ENCODE measurements at regions not wholly inside any gene's neighbourhood (a gene's known extent, or its start where the extent isn't known, plus 50 kb on each side); places are given as distances from the start of the nearest gene placed in this dataset.

DNA sequence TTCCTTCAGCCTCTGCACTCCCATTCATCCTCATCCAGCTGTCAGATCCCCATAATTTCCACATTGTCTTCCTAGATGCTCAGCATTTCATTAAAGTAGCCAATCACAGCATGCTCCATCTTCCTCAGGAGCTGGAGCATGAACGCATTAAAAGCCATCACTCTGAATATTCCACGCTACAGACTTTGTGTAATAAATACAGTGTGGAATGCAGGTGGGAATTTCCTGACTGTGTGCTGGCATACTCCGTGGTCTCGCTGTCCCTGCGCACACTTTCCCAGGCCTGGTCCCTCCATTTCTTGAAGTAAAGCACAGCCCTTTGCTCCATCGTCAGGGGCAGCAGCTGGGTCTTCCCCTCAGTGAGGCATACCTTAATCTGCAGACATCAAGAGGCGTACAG is 123.7 kb upstream of the NCK2 start:
- no peaks in the 10 kb centered on the region for H3K9me3 Mint-ChIP-seq
- no peaks in the 10 kb centered on the region for H3K36me3 Mint-ChIP-seq
- H3K9me3 ChIP-seq (ENCODE audit: control insufficient read depth, insufficient read depth, low read length), result no peaks in the 10 kb centered on the region
- no peak overlapping the region for H3K4me3 Mint-ChIP-seq
- H3K4me1 ChIP-seq (ENCODE audit: control insufficient read depth, insufficient read depth, low read length), result no peaks in the 10 kb centered on the region
- H3K27ac ChIP-seq (ENCODE audit: low read length), result no peak overlapping the region
- H3K27me3 Mint-ChIP-seq (ENCODE audit: low read depth in 2 of 2), result peaks cover 19 to 31% of the 10 kb centered on the region in 2 donors
- no peak for ATAC-seq
- TF ChIP-seq, protein P1, sequence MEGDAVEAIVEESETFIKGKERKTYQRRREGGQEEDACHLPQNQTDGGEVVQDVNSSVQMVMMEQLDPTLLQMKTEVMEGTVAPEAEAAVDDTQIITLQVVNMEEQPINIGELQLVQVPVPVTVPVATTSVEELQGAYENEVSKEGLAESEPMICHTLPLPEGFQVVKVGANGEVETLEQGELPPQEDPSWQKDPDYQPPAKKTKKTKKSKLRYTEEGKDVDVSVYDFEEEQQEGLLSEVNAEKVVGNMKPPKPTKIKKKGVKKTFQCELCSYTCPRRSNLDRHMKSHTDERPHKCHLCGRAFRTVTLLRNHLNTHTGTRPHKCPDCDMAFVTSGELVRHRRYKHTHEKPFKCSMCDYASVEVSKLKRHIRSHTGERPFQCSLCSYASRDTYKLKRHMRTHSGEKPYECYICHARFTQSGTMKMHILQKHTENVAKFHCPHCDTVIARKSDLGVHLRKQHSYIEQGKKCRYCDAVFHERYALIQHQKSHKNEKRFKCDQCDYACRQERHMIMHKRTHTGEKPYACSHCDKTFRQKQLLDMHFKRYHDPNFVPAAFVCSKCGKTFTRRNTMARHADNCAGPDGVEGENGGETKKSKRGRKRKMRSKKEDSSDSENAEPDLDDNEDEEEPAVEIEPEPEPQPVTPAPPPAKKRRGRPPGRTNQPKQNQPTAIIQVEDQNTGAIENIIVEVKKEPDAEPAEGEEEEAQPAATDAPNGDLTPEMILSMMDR (IDR thresholded peaks at IDR 0.05), result no peak
- no peak for DNase-seq
- intact Hi-C loops (cut with micrococcal nuclease), result no loop called here
- no peaks in the 10 kb centered on the region for H3K27me3 ChIP-seq (ENCODE audit: control insufficient read depth, insufficient read depth, low read length)
- no peaks in the 10 kb centered on the region for H3K36me3 ChIP-seq (ENCODE audit: control insufficient read depth, insufficient read depth, low read length)
- H3K4me1 Mint-ChIP-seq, result peaks cover 0 to 6% of the 10 kb centered on the region in 2 donors
- H3K27ac Mint-ChIP-seq, result no peak overlapping the region
- 75% methylated on average over 7 of the region's 7 CpGs for WGBS (ENCODE audit: insufficient coverage)
- H3K4me3 ChIP-seq (ENCODE audit: low read length), result no peak overlapping the region

DNA sequence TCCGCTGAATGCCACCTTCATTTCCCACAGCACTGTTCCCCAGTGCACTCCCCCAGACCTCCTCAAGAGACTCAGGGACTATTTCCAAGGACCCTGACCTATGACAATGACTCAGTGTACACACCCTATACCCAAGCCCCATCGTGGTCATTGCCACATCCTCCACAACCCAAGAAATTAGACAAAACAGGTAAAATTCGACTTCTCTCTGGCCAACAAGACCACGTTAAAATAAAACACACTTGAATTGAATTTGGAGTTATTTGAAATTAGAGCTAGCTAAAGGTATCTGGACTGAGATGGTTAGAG is 126.4 kb upstream of the NCK2 start:
- no peaks in the 10 kb centered on the region for H3K36me3 ChIP-seq (ENCODE audit: control insufficient read depth, insufficient read depth, low read length)
- H3K4me3 ChIP-seq (ENCODE audit: low read length), result no peak overlapping the region
- no peak overlapping the region for H3K27ac Mint-ChIP-seq
- no peaks in the 10 kb centered on the region for H3K4me1 ChIP-seq (ENCODE audit: control insufficient read depth, insufficient read depth, low read length)
- intact Hi-C loops (cut with micrococcal nuclease), result no loop called here
- DNase-seq (no peak), ATAC-seq (no peak)
- no peak overlapping the region for H3K4me3 Mint-ChIP-seq
- H3K4me1 Mint-ChIP-seq, result peaks cover 0 to 6% of the 10 kb centered on the region in 2 donors
- TF ChIP-seq, protein P1 (IDR thresholded peaks at IDR 0.05), result no peak
- H3K27me3 ChIP-seq (ENCODE audit: control insufficient read depth, insufficient read depth, low read length), result no peaks in the 10 kb centered on the region
- peaks cover 15% of the 10 kb centered on the region in 2 donors for H3K27me3 Mint-ChIP-seq (ENCODE audit: low read depth in 2 of 2)
- H3K9me3 Mint-ChIP-seq, result no peaks in the 10 kb centered on the region
- no peaks in the 10 kb centered on the region for H3K9me3 ChIP-seq (ENCODE audit: control insufficient read depth, insufficient read depth, low read length)
- 78% methylated on average over 2 of the region's 4 CpGs for WGBS (ENCODE audit: insufficient coverage)
- no peaks in the 10 kb centered on the region for H3K36me3 Mint-ChIP-seq
- H3K27ac ChIP-seq (ENCODE audit: low read length), result no peak overlapping the region

DNA sequence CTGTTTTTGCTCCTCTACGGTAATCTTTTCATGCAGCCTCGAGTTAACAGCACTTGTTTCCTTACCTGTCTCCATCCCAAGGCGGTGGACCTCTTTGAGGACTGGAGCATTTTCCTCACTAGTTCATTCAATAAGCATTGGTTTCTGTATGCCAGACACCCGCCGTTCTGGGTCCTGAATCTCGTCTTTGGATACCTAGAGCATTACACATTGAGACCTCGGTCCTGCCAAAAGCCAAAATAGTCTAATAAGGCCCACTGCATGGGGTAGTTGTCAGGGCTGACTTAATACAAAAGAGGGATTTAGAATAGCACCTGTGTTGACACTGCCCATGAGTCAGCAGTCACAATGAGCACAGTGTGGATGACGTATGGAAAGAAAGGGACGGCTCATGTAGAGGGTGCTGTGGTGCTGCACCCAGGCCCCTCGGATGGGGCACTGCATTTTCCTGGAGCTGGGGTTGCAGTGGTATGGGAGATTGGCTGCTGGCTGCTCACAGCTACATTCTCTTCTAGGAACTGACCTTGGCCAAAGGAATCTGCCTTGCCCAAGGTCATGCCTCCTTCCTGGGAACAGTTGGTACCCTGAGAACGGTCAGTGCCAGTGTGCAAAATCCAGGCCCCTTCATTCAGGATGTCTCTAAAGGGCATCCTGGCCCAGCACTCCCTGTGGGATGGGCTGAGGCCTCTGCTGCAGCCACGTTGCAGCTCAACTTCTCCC is 126.9 kb upstream of the NCK2 start:
- no peak for DNase-seq
- H3K4me3 Mint-ChIP-seq, result no peak overlapping the region
- no peak overlapping the region for H3K27ac Mint-ChIP-seq

More for the DNA sequence above, 126.9 kb upstream of the NCK2 start:
- no peak overlapping the region for H3K27ac ChIP-seq (ENCODE audit: low read length)
- TF ChIP-seq, protein P1 (IDR thresholded peaks at IDR 0.05), result no peak
- Mint-ChIP-seq H3K4me1 (peaks cover 0 to 6% of the 10 kb centered on the region in 2 donors), H3K36me3 (no peaks in the 10 kb centered on the region), H3K27me3 (ENCODE audit: low read depth in 2 of 2) (peaks cover 15% of the 10 kb centered on the region in 2 donors), H3K9me3 (no peaks in the 10 kb centered on the region)
- H3K4me3 ChIP-seq (ENCODE audit: low read length), result no peak overlapping the region
- no peaks in the 10 kb centered on the region for H3K36me3 ChIP-seq (ENCODE audit: control insufficient read depth, insufficient read depth, low read length)
- intact Hi-C loops (cut with micrococcal nuclease), result no loop called here
- 85% methylated on average over 12 of the region's 12 CpGs for WGBS (ENCODE audit: insufficient coverage)
- no peaks in the 10 kb centered on the region for H3K27me3 ChIP-seq (ENCODE audit: control insufficient read depth, insufficient read depth, low read length)
- H3K9me3 ChIP-seq (ENCODE audit: control insufficient read depth, insufficient read depth, low read length), result no peaks in the 10 kb centered on the region
- no peak for ATAC-seq
- H3K4me1 ChIP-seq (ENCODE audit: control insufficient read depth, insufficient read depth, low read length), result no peaks in the 10 kb centered on the region
